Activated naive CD4-positive, alpha-beta T cell treated with anti-CD3 and anti-CD28 coated beads for 36 hours (primary cell): ENCODE measurements at regions not wholly inside any gene's neighbourhood (a gene's known extent, or its start where the extent isn't known, plus 50 kb on each side); places are given as distances from the start of the nearest gene placed in this dataset.

Experiments
- CTCF ChIA-PET: fragments of 350-600 bp; sonication (Branson Sonifier 250); formaldehyde crosslinking; loops from one replicate; lab custom pipeline; 2021; ENCODE audit warnings: antibody characterized with exemption; lab: Charles Lee
- DNase-seq: peaks from one replicate; pipeline ENCODE4 v3.0.0-alpha.2; 2020
- H3K27ac Mint-ChIP-seq: one replicate; pipeline ENCODE4 v1.8.0; 2021; ENCODE audit warnings: mild to moderate bottlenecking, mixed read lengths
- H3K27me3 Mint-ChIP-seq: one replicate; pipeline ENCODE4 v1.8.0; 2021; ENCODE audit warnings: low read depth, mixed read lengths
- H3K36me3 Mint-ChIP-seq: one replicate; pipeline ENCODE4 v1.8.0; 2021; ENCODE audit warnings: low read depth, mixed read lengths
- H3K4me1 Mint-ChIP-seq: one replicate; pipeline ENCODE4 v1.8.0; 2021; ENCODE audit warnings: low read depth, mixed read lengths
- H3K4me3 Mint-ChIP-seq: one replicate; pipeline ENCODE4 v1.8.0; 2021; ENCODE audit warnings: mild to moderate bottlenecking, moderate library complexity, mixed read lengths
- H3K9me3 Mint-ChIP-seq: one replicate; pipeline ENCODE4 v1.8.0; 2021; ENCODE audit warnings: mixed read lengths
- intact Hi-C: fragments of 100-400 bp; cut with micrococcal nuclease; formaldehyde crosslinking; loops from one replicate; pipeline ENCODE4 v1.15.1; 2023

GRCh38 chr5:135138116-135138850, 104.3 kb upstream of the PITX1 start:
- no peak for DNase-seq
- CTCF ChIA-PET = no interaction called here
- Mint-ChIP-seq H3K27ac (no peak overlapping the region), H3K27me3 (no peaks in the 10 kb centered on the region), H3K4me3 (no peak overlapping the region), H3K9me3 (no peaks in the 10 kb centered on the region), H3K4me1 (no peaks in the 10 kb centered on the region), H3K36me3 (no peaks in the 10 kb centered on the region)
- intact Hi-C loops = no loop called here

GRCh38 chr5:135137146-135137915, 103.3 kb upstream of the PITX1 start:
- Mint-ChIP-seq H3K4me3 (no peak overlapping the region), H3K27ac (no peak overlapping the region), H3K4me1 (no peaks in the 10 kb centered on the region), H3K9me3 (no peaks in the 10 kb centered on the region), H3K36me3 (no peaks in the 10 kb centered on the region), H3K27me3 (no peaks in the 10 kb centered on the region)
- DNase-seq = no peak
- intact Hi-C loops = no loop called here
- CTCF ChIA-PET = no interaction called here

GRCh38 chr5:135136546-135136945, 102.5 kb upstream of the PITX1 start:
- no peak for DNase-seq
- no peaks in the 10 kb centered on the region for H3K9me3 Mint-ChIP-seq
- no peak overlapping the region for H3K4me3 Mint-ChIP-seq
- no peaks in the 10 kb centered on the region for H3K4me1 Mint-ChIP-seq
- H3K27me3 Mint-ChIP-seq = no peaks in the 10 kb centered on the region
- no peaks in the 10 kb centered on the region for H3K36me3 Mint-ChIP-seq
- CTCF ChIA-PET = no interaction called here
- H3K27ac Mint-ChIP-seq = no peak overlapping the region
- intact Hi-C loops = no loop called here

GRCh38 chr5:135135530-135136226, 101.7 kb upstream of the PITX1 start:
- H3K27ac Mint-ChIP-seq = no peak overlapping the region
- no peak for DNase-seq
- no peaks in the 10 kb centered on the region for H3K4me1 Mint-ChIP-seq
- no peaks in the 10 kb centered on the region for H3K9me3 Mint-ChIP-seq
- CTCF ChIA-PET = no interaction called here
- H3K27me3 Mint-ChIP-seq = no peaks in the 10 kb centered on the region
- no peak overlapping the region for H3K4me3 Mint-ChIP-seq
- no peaks in the 10 kb centered on the region for H3K36me3 Mint-ChIP-seq
- intact Hi-C loops = no loop called here

GRCh38 chr5:135134691-135135381, 100.8 kb upstream of the PITX1 start:
- CTCF ChIA-PET = interaction anchor here (0.6 kb wide), 1 partner anchor 10 kb away, joined by 3 read pairs; no protein-coding TSS in a partner anchor
- no peaks in the 10 kb centered on the region for H3K9me3 Mint-ChIP-seq
- intact Hi-C loops = no loop called here

GRCh38 chr5:135133698-135134515, 99.9 kb upstream of the PITX1 start:
- intact Hi-C loops = no loop called here
- no peak for DNase-seq
- CTCF ChIA-PET = no interaction called here
- Mint-ChIP-seq H3K4me3 (no peak overlapping the region), H3K9me3 (no peaks in the 10 kb centered on the region), H3K4me1 (peaks cover 10% of the 10 kb centered on the region), H3K27me3 (no peaks in the 10 kb centered on the region), H3K27ac (no peak overlapping the region), H3K36me3 (no peaks in the 10 kb centered on the region)

More at GRCh38 chr5:135134691-135135381, 100.8 kb upstream of the PITX1 start:
- Mint-ChIP-seq H3K27me3 (no peaks in the 10 kb centered on the region), H3K36me3 (no peaks in the 10 kb centered on the region), H3K27ac (no peak overlapping the region), H3K4me1 (peaks cover 4% of the 10 kb centered on the region), H3K4me3 (no peak overlapping the region)
- DNase-seq = no peak

- CTCF ChIA-PET = no interaction called here
- intact Hi-C loops = no loop called here
- Mint-ChIP-seq H3K27ac (no peak overlapping the region), H3K27me3 (no peaks in the 10 kb centered on the region), H3K4me3 (no peak overlapping the region), H3K36me3 (no peaks in the 10 kb centered on the region), H3K9me3 (no peaks in the 10 kb centered on the region), H3K4me1 (peaks cover 10% of the 10 kb centered on the region)
- no peak for DNase-seq
Observed at GRCh38 chr5:135133181-135133580, 99.2 kb upstream of the PITX1 start.

GRCh38 chr5:135131801-135132680, 98.0 kb upstream of the PITX1 start:
- H3K4me1 Mint-ChIP-seq = peaks cover 10% of the 10 kb centered on the region
- no peaks in the 10 kb centered on the region for H3K36me3 Mint-ChIP-seq
- no peak overlapping the region for H3K27ac Mint-ChIP-seq
- no peak overlapping the region for H3K4me3 Mint-ChIP-seq
- H3K27me3 Mint-ChIP-seq = no peaks in the 10 kb centered on the region
- DNase-seq = no peak
- no peaks in the 10 kb centered on the region for H3K9me3 Mint-ChIP-seq
- intact Hi-C loops = no loop called here
- CTCF ChIA-PET = no interaction called here

- no peak for DNase-seq
- Mint-ChIP-seq H3K27me3 (no peaks in the 10 kb centered on the region), H3K36me3 (no peaks in the 10 kb centered on the region), H3K9me3 (no peaks in the 10 kb centered on the region), H3K27ac (no peak overlapping the region), H3K4me3 (no peak overlapping the region), H3K4me1 (peaks cover 10% of the 10 kb centered on the region)
- intact Hi-C loops = no loop called here
- CTCF ChIA-PET = no interaction called here
Observed at GRCh38 chr5:135130261-135131215, 96.5 kb upstream of the PITX1 start.

- intact Hi-C loops = no loop called here
- Mint-ChIP-seq H3K4me1 (peaks cover 10% of the 10 kb centered on the region), H3K27ac (no peak overlapping the region), H3K27me3 (no peaks in the 10 kb centered on the region), H3K4me3 (no peak overlapping the region), H3K9me3 (no peaks in the 10 kb centered on the region), H3K36me3 (no peaks in the 10 kb centered on the region)
- DNase-seq = peak; percentile 29
- CTCF ChIA-PET = no interaction called here
Observed at GRCh38 chr5:135129307-135129706, 95.3 kb upstream of the PITX1 start.
